ENCODE measurements at regions not wholly inside any gene's neighbourhood (a gene's known extent, or its start where the extent isn't known, plus 50 kb on each side); places are given as distances from the start of the nearest gene placed in this dataset.

DNA sequence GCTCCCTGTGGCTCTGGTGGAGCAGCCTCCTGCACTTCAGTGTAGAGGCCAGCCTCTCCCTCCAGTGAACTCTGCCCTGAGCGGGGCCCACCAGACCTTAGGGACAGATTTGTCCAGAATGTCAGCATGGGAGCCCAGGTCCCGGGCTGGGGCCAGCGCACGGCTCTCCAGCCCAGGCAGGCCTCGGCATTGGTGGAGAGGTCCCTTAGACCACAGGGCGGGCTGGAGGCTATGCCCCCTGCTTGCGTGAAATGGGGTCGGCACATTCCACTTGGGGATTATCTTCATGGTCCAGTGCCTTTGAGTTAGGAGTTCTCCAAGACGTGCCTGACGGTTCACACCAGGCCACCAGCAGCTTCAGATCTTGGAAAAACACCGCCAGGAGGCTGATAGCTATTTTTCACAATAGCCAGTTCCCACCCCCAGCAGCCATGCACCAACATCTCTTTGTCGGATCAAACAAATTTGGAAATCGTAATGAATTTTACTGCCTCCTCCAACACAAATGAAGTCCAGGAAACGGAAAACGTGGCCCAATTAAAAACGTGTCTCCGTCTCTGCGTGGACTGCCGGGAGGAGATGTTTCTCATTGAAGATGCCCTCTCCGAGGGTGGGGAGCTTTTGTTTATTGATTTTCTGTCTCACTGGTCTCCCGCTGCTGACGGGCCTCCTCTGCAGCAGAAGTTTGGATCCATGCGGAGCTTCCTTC is 110.0 kb upstream of the CIBAR2 start:
- TF ChIP-seq, protein P1, sequence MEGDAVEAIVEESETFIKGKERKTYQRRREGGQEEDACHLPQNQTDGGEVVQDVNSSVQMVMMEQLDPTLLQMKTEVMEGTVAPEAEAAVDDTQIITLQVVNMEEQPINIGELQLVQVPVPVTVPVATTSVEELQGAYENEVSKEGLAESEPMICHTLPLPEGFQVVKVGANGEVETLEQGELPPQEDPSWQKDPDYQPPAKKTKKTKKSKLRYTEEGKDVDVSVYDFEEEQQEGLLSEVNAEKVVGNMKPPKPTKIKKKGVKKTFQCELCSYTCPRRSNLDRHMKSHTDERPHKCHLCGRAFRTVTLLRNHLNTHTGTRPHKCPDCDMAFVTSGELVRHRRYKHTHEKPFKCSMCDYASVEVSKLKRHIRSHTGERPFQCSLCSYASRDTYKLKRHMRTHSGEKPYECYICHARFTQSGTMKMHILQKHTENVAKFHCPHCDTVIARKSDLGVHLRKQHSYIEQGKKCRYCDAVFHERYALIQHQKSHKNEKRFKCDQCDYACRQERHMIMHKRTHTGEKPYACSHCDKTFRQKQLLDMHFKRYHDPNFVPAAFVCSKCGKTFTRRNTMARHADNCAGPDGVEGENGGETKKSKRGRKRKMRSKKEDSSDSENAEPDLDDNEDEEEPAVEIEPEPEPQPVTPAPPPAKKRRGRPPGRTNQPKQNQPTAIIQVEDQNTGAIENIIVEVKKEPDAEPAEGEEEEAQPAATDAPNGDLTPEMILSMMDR (IDR thresholded peaks at IDR 0.05; ENCODE audit: poor library complexity) = no peak
- no peak for TF ChIP-seq EZH2 (IDR thresholded peaks at IDR 0.05; ENCODE audit: borderline replicate concordance)

Data from hepatocyte (in vitro differentiated cells).